HEK293 (cell line): ENCODE measurements at regions not wholly inside any gene's neighbourhood (a gene's known extent, or its start where the extent isn't known, plus 50 kb on each side); places are given as distances from the start of the nearest gene placed in this dataset.

Source experiments
- HOXA7 ChIP-seq: sonication (generic); formaldehyde crosslinking; IDR thresholded peaks from 2 replicates; pipeline ENCODE4 v1.8.1; 2022; ENCODE audit warnings: missing genetic modification reagents, borderline replicate concordance
- ZNF23 ChIP-seq: fragments of 450-650 bp; formaldehyde crosslinking; IDR thresholded peaks from 2 replicates; pipeline ENCODE4 v1.5.1; 2016; ENCODE audit warnings: missing biosample characterization, missing genetic modification characterization, borderline replicate concordance
- ZNF558 ChIP-seq: fragments of 450-650 bp; formaldehyde crosslinking; IDR thresholded peaks from 2 replicates; pipeline ENCODE4 v1.5.1; 2016; ENCODE audit warnings: missing biosample characterization, missing genetic modification characterization
- TF ChIP-seq, protein P1 (sequence below): fragments of 450-650 bp; formaldehyde crosslinking; IDR thresholded peaks from 2 replicates; pipeline ENCODE4 v1.5.1; 2016; ENCODE audit warnings: missing biosample characterization, missing genetic modification characterization
- TF ChIP-seq, protein P2 (sequence below): fragments of 450-650 bp; formaldehyde crosslinking; IDR thresholded peaks from 2 replicates; pipeline ENCODE4 v1.5.1; 2016; ENCODE audit warnings: missing biosample characterization, missing genetic modification characterization
- TF ChIP-seq, protein P3 (sequence below): fragments of 450-650 bp; formaldehyde crosslinking; IDR thresholded peaks from 2 replicates; pipeline ENCODE4 v1.5.0; 2017; ENCODE audit warnings: missing biosample characterization, missing genetic modification characterization, borderline replicate concordance

DNA sequence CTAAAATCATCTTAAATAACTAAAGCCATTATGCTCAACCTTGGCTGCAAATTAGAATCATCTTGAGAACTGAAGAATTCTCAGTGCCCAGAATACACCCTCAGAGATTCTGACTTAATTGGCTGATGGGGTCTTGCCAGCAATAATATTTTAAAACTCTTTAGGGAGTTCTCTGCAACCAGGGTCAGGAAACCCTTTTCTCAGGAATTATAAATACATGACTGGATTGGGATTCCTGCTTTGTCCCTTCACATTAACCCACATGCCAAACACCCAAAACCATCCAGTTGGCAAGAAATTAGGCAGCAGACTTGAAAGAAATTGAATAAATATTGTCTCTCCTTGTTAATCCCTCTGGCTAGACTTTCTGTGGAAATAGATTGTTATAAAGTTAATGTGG, 482.3 kb upstream of the NECTIN3 start:
- TF ChIP-seq, protein P1, sequence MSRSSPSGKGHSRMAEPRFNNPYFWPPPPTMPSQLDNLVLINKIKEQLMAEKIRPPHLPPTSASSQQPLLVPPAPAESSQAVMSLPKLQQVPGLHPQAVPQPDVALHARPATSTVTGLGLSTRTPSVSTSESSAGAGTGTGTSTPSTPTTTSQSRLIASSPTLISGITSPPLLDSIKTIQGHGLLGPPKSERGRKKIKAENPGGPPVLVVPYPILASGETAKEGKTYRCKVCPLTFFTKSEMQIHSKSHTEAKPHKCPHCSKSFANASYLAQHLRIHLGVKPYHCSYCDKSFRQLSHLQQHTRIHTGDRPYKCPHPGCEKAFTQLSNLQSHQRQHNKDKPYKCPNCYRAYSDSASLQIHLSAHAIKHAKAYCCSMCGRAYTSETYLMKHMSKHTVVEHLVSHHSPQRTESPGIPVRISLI (tag by site-specific recombination) = no peak
- TF ChIP-seq, protein P2, sequence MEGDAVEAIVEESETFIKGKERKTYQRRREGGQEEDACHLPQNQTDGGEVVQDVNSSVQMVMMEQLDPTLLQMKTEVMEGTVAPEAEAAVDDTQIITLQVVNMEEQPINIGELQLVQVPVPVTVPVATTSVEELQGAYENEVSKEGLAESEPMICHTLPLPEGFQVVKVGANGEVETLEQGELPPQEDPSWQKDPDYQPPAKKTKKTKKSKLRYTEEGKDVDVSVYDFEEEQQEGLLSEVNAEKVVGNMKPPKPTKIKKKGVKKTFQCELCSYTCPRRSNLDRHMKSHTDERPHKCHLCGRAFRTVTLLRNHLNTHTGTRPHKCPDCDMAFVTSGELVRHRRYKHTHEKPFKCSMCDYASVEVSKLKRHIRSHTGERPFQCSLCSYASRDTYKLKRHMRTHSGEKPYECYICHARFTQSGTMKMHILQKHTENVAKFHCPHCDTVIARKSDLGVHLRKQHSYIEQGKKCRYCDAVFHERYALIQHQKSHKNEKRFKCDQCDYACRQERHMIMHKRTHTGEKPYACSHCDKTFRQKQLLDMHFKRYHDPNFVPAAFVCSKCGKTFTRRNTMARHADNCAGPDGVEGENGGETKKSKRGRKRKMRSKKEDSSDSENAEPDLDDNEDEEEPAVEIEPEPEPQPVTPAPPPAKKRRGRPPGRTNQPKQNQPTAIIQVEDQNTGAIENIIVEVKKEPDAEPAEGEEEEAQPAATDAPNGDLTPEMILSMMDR (tag by site-specific recombination) = no peak
- TF ChIP-seq ZNF558 = no peak
- TF ChIP-seq ZNF23 (tag by site-specific recombination) = no peak
- TF ChIP-seq, protein P3, sequence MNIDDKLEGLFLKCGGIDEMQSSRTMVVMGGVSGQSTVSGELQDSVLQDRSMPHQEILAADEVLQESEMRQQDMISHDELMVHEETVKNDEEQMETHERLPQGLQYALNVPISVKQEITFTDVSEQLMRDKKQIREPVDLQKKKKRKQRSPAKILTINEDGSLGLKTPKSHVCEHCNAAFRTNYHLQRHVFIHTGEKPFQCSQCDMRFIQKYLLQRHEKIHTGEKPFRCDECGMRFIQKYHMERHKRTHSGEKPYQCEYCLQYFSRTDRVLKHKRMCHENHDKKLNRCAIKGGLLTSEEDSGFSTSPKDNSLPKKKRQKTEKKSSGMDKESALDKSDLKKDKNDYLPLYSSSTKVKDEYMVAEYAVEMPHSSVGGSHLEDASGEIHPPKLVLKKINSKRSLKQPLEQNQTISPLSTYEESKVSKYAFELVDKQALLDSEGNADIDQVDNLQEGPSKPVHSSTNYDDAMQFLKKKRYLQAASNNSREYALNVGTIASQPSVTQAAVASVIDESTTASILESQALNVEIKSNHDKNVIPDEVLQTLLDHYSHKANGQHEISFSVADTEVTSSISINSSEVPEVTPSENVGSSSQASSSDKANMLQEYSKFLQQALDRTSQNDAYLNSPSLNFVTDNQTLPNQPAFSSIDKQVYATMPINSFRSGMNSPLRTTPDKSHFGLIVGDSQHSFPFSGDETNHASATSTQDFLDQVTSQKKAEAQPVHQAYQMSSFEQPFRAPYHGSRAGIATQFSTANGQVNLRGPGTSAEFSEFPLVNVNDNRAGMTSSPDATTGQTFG (tag by site-specific recombination) = no peak
- TF ChIP-seq HOXA7 (CRISPR knock-in tag) = no peak
